ENCODE measurements at regions not wholly inside any gene's neighbourhood (a gene's known extent, or its start where the extent isn't known, plus 50 kb on each side); places are given as distances from the start of the nearest gene placed in this dataset.
"Not testable (repeated sequence)": the region's sequence is repeated elsewhere in the genome, so short reads cannot be mapped to it uniquely, and the experiment has no call there.

DNA sequence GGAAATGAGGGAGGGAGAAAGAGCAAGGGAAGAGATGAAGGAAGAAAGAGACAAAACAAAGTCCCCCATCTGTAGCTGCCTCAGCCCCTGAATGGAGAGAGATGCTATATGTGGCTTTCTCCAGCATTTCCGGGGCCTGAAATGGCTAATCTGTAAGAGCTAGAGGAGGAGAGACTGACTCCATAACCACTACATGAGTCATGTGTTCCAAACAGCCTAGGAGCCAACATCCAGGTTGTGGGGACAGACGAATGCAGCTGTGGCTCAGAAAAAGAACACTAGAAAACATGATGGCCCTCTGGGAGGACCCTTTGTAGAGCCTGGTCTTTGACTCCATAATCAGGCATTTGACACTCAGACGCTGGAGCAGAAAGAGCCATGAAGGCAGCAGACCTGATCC, 292.0 kb upstream of the ZNF507 start:
- no peak for TF ChIP-seq TAF1 (IDR thresholded peaks at IDR 0.05; ENCODE audit: borderline replicate concordance, low read depth, low read length)
- TF ChIP-seq POLR2A (IDR thresholded peaks at IDR 0.05; ENCODE audit: low read depth, low read length): no peak
- no peak for TF ChIP-seq POLR2AphosphoS5 (IDR thresholded peaks at IDR 0.05; ENCODE audit: low read depth, low read length)
- FAIRE-seq: no peak
- no peak for DNase-seq (ENCODE audit: insufficient read length)

DNA sequence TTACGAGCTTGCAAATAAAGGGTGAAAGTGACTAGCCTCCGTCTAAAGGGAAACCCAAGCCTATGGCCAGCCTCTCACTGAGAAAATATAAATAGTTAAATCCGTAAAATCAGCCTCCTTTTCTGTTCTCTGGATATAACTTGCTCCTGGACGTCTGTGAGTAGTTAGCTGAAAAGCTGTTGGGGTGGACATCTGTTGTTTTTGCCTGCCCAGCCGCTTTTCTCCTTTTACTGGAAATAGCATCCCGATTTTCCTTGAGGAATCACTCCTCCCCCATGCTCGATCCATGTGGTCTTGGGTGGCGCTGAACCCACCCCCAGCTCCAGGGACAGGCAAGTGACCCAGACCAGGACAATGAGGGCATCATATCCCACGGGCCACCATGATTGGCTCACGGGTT, 291.5 kb upstream of the ZNF507 start:
- DNase-seq (ENCODE audit: insufficient read length) (no peak), FAIRE-seq (no peak)
- TF ChIP-seq TAF1 (IDR thresholded peaks at IDR 0.05; ENCODE audit: borderline replicate concordance, low read depth, low read length): no peak
- no peak for TF ChIP-seq POLR2AphosphoS5 (IDR thresholded peaks at IDR 0.05; ENCODE audit: low read depth, low read length)
- TF ChIP-seq POLR2A (IDR thresholded peaks at IDR 0.05; ENCODE audit: low read depth, low read length): no peak

DNA sequence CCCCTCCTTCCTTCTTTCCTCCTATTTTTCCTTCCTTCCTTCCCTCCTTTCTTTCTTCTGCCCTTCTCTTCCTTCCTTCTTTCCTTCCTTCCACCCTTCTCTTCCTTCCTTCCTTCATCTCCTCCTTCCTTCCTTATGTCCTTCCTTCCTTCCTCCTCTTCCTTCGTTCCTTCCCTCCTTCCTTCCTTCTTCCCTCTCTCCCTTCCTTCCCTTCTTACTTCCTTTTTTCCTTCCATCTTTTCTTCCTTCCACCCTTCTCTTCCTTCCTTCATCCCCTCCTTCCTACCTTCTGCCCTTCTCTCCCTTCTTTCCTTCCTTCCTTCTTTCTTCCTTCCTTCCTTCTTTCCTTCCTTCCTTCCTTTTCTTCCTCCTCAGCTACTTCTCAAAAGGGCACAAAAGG, 287.3 kb upstream of the ZNF507 start:
- FAIRE-seq (no peak), DNase-seq (ENCODE audit: insufficient read length) (no peak)
- TF ChIP-seq POLR2AphosphoS5 (IDR thresholded peaks at IDR 0.05; ENCODE audit: low read depth, low read length) (no peak), TAF1 (IDR thresholded peaks at IDR 0.05; ENCODE audit: borderline replicate concordance, low read depth, low read length) (no peak), POLR2A (IDR thresholded peaks at IDR 0.05; ENCODE audit: low read depth, low read length) (no peak)

DNA sequence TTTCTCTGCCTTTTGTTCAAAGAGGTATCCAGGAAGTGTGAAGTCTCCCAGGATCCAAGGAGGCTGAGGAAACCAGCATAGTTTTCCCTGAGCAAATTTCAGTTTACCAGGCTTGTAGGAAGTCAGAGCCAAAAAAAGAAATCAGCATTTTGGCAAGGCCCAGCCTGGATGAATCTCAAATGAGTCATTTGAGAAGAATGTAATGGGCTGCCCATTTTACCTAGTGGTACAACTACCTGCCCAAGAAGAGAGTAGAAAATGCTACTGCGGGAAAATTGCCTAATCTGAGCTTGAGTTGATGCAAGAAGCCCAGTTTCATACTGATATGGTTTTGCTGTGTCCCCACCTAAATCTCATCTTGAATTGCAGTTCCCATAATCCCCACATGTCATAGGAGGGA, 284.1 kb upstream of the ZNF507 start:
- FAIRE-seq: no peak
- TF ChIP-seq TAF1 (IDR thresholded peaks at IDR 0.05; ENCODE audit: borderline replicate concordance, low read depth, low read length) (no peak), POLR2A (IDR thresholded peaks at IDR 0.05; ENCODE audit: low read depth, low read length) (no peak), POLR2AphosphoS5 (IDR thresholded peaks at IDR 0.05; ENCODE audit: low read depth, low read length) (no peak)
- no peak for DNase-seq (ENCODE audit: insufficient read length)

DNA sequence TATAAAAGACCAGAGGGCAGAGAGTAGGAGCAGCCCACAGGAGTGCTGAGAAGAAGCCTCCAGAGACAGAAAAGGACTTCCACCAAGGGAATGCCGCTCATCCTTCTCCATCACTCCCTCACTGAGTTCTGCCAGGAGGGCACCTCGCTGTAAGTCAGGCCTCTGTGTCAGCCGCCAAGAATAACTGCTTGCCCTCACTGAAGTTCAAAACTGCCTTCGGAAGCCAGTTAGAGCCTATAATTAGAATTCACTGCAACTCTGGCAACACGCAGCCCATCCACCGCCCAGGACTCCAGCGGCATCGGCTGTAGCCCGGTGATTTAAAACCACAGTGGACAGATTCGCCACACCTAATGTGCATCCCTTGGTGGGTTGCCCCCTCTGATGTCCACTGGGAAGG, 281.8 kb upstream of the ZNF507 start:
- TF ChIP-seq TAF1 (IDR thresholded peaks at IDR 0.05; ENCODE audit: borderline replicate concordance, low read depth, low read length) (no peak), POLR2A (IDR thresholded peaks at IDR 0.05; ENCODE audit: low read depth, low read length) (no peak), POLR2AphosphoS5 (IDR thresholded peaks at IDR 0.05; ENCODE audit: low read depth, low read length) (no peak)
- FAIRE-seq: no peak
- no peak for DNase-seq (ENCODE audit: insufficient read length)

DNA sequence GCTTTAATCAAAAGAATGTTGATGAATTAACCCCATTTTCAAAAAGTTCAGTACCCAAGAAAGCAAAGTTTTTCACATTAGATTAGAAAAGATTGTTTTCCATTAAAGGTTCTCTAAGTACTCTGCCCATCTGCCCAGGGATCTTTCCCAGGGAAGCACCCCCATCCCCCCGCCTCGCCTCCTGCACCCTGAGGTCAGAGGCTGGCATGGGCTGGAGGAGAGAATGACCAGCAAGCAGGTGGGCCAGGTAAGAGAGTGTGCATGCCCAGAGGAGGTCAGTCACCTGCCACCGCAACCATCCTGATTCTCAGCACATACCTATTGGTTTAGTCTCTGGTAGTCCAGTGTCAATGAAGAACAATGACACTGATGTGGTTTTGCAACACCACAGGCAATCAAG, 279.4 kb upstream of the ZNF507 start:
- DNase-seq (ENCODE audit: insufficient read length): no peak
- FAIRE-seq: no peak
- TF ChIP-seq TAF1 (IDR thresholded peaks at IDR 0.05; ENCODE audit: borderline replicate concordance, low read depth, low read length): no peak
- no peak for TF ChIP-seq POLR2A (IDR thresholded peaks at IDR 0.05; ENCODE audit: low read depth, low read length)
- TF ChIP-seq POLR2AphosphoS5 (IDR thresholded peaks at IDR 0.05; ENCODE audit: low read depth, low read length): no peak

DNA sequence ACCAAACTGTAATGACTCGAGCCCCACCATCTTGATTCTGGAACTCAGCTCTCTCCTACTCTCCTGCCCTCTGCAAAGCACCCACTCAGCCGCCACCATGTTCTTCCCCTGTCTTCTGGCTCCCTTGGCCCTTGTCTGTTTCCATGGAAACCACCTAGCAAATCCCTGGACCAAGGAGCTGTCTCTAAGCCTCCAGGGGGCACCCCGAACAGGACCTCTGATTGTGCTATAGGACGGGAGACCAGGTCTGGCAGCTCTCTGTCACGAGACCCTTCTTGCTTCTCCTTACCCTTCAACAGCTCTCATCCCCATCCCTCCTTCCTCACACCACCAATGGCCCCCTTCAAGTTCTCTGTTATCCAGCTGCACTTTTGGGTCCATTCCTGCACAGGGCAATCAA, 277.7 kb upstream of the ZNF507 start:
- TF ChIP-seq POLR2AphosphoS5 (IDR thresholded peaks at IDR 0.05; ENCODE audit: low read depth, low read length) (no peak), TAF1 (IDR thresholded peaks at IDR 0.05; ENCODE audit: borderline replicate concordance, low read depth, low read length) (no peak), POLR2A (IDR thresholded peaks at IDR 0.05; ENCODE audit: low read depth, low read length) (no peak)
- FAIRE-seq: no peak
- DNase-seq (ENCODE audit: insufficient read length): no peak

DNA sequence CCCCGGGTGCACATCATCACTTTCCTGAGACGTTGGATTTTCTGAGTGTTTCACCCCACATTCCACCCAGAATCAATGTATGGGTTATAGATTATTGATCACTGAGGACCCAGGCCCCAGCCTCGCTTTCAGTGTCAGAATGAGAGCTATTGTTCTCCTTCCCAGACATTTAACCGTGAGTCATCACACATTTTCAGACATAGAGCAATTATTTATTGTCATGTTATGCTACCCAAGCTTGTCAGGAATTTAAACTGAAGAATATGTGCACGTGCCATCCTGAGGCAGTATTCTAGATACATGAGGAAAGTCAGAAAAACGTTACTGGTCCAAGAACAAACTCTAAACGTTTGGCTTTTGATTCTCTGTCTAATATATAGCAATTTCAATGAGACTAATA, 276.6 kb upstream of the ZNF507 start:
- TF ChIP-seq POLR2AphosphoS5 (IDR thresholded peaks at IDR 0.05; ENCODE audit: low read depth, low read length) (no peak), TAF1 (IDR thresholded peaks at IDR 0.05; ENCODE audit: borderline replicate concordance, low read depth, low read length) (no peak), POLR2A (IDR thresholded peaks at IDR 0.05; ENCODE audit: low read depth, low read length) (no peak)
- FAIRE-seq: no peak
- DNase-seq (ENCODE audit: insufficient read length): no peak

DNA sequence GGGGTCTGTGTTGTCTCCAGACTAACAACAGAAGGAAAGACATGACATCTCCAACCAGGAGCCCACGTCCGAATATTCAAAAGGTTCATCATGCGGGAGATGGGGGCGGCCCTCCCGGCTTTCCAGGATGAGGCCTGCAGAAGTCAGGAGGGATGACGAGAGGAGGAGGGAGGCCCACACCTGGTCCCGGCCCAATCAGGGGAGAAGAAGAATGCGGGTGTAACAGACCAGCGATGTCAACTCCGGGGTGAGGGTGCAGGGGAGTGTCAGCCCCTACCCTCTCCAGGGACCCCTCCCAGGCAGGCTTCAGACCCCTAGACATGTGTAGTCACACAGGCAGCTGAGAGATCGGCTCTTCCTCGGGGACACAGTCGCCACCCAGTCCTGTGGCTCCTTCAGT, 275.3 kb upstream of the ZNF507 start:
- DNase-seq (ENCODE audit: insufficient read length) (no peak), FAIRE-seq (no peak)
- TF ChIP-seq TAF1 (IDR thresholded peaks at IDR 0.05; ENCODE audit: borderline replicate concordance, low read depth, low read length) (no peak), POLR2A (IDR thresholded peaks at IDR 0.05; ENCODE audit: low read depth, low read length) (no peak), POLR2AphosphoS5 (IDR thresholded peaks at IDR 0.05; ENCODE audit: low read depth, low read length) (no peak)

DNA sequence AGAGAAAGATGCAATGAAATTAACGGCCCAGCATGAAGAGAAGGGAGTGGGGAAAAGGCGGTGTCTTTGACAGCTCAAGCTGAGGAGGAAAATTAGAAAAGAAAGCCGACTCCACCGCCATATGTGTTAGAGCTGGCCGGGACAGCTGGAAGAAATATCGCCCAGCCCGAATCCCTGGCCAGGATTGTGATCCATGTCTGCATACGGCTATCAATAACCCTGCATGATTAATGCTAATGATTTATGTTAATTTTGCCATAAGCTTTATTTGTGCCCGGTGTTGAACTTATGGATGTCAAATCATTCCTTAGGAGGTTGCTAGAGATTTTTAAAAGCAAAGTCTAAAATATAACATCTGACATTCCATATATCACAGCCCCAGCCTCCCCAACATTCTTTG, 263.4 kb upstream of the ZNF507 start:
- no peak for DNase-seq (ENCODE audit: insufficient read length)
- FAIRE-seq: no peak
- no peak for TF ChIP-seq POLR2AphosphoS5 (IDR thresholded peaks at IDR 0.05; ENCODE audit: low read depth, low read length)
- TF ChIP-seq POLR2A (IDR thresholded peaks at IDR 0.05; ENCODE audit: low read depth, low read length): no peak
- TF ChIP-seq TAF1 (IDR thresholded peaks at IDR 0.05; ENCODE audit: borderline replicate concordance, low read depth, low read length): no peak

DNA sequence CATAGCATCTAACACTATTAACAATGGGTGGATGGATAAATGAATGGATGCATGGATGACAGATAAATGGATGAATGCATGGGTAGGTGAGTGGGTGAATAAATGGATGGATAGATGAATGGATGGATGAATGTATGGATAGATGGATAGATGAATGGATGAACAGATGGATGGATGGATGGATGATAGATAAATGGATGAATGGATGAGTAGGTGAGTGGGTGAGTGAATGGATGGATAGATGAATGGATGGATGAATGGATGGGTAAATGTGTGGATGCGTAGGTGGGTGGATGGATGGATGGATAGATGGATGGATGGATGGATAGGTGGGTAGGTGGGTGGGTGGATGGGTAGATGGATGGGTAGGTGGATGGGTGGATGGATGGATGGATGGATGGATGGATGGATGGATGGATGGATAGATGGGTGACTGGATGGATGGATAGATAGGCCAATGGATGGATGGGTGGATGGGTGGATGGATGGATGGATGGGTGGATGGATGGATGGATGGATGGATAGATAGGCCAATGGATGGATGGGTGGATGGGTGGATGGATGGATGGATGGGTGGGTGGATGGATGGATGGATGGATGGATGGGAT, 260.6 kb upstream of the ZNF507 start:
- FAIRE-seq; DNase-seq (ENCODE audit: insufficient read length): not testable (repeated sequence)

DNA sequence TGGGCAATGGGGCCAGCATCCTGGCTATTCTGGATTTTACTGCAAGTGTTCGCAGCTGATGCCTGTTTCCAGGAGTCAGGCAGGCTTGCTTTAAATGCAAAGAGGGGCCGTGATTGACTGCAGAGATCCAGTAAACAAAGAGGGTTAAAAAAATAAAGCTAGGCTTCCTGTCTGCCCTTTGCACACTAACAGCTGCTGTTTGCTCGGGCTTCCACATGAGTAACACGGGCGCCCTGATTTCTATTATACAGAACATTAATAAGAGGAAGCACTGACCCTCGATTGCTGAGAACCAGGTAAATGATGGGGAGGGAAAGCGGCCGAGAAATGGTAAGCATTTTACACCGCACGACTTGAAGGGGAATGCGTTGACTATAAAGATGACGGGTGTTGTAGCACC, 254.2 kb upstream of the ZNF507 start:
- TF ChIP-seq TAF1 (IDR thresholded peaks at IDR 0.05; ENCODE audit: borderline replicate concordance, low read depth, low read length): no peak
- TF ChIP-seq POLR2A (IDR thresholded peaks at IDR 0.05; ENCODE audit: low read depth, low read length): no peak
- no peak for TF ChIP-seq POLR2AphosphoS5 (IDR thresholded peaks at IDR 0.05; ENCODE audit: low read depth, low read length)
- no peak for FAIRE-seq
- no peak for DNase-seq (ENCODE audit: insufficient read length)

DNA sequence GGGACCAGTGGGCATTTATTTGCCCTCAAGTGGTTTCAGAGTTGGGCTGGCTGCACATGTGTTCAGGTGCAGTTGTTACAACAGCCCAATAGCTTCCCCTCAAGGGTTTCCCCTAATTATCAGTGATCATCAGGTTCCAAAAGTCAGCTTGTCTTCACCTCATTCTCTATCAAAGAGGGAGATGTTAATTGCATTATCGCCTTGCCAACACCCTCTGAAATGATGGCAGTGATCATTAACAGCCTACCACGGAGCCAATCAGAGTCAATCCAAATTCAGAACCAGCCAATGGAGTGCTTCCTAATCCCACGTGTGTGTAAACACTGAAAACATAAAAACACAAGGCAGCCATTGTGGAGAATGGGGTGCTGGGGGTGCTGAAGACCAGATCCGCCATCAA, 248.4 kb upstream of the ZNF507 start:
- no peak for TF ChIP-seq POLR2AphosphoS5 (IDR thresholded peaks at IDR 0.05; ENCODE audit: low read depth, low read length)
- DNase-seq (ENCODE audit: insufficient read length) (no peak), FAIRE-seq (no peak)

Data from GM12892 (cell line).